H9 (cell line): ENCODE measurements at regions not wholly inside any gene's neighbourhood (a gene's known extent, or its start where the extent isn't known, plus 50 kb on each side); places are given as distances from the start of the nearest gene placed in this dataset.
"Not testable (repeated sequence)": the region's sequence is repeated elsewhere in the genome, so short reads cannot be mapped to it uniquely, and the experiment has no call there.

Source experiments
- DNase-seq: peaks from one replicate; pipeline ENCODE4 v3.0.0-alpha.2; 2017
- H2AFZ ChIP-seq: one replicate; pipeline ENCODE4 v1.6.1; 2013; ENCODE audit warnings: mild to moderate bottlenecking, low read length, control low read depth, moderate library complexity
- H2AK5ac ChIP-seq: 2 replicates; pipeline ENCODE4 v1.6.1; 2013; ENCODE audit warnings: low read length, control low read depth, mixed read lengths; ENCODE audit not compliant: insufficient read length
- H2BK120ac ChIP-seq: one replicate; pipeline ENCODE4 v1.6.1; 2013; ENCODE audit warnings: low read depth, mild to moderate bottlenecking, low read length, control low read depth, inconsistent platforms; ENCODE audit not compliant: poor library complexity, severe bottlenecking
- H2BK12ac ChIP-seq: 2 replicates; pipeline ENCODE4 v1.6.1; 2013; ENCODE audit warnings: low read length, control low read depth, mixed read lengths, low read depth; ENCODE audit not compliant: insufficient read length
- H2BK15ac ChIP-seq: 2 replicates; pipeline ENCODE4 v1.6.1; 2013; ENCODE audit warnings: low read depth, low read length, control low read depth
- H2BK20ac ChIP-seq: one replicate; pipeline ENCODE4 v1.6.1; 2013; ENCODE audit warnings: low read depth, mild to moderate bottlenecking, low read length, control low read depth, inconsistent platforms; ENCODE audit not compliant: poor library complexity, severe bottlenecking
- H2BK5ac ChIP-seq: 2 replicates; pipeline ENCODE4 v1.6.1; 2013; ENCODE audit warnings: low read length, control low read depth, mixed read lengths; ENCODE audit not compliant: insufficient read length
- H3K14ac ChIP-seq: 2 replicates; pipeline ENCODE4 v1.6.1; 2013; ENCODE audit warnings: low read length, control low read depth; ENCODE audit not compliant: insufficient read depth
- H3K18ac ChIP-seq: 2 replicates; pipeline ENCODE4 v1.6.1; 2013; ENCODE audit warnings: low read depth, mild to moderate bottlenecking, mixed read lengths, low read length, control low read depth; ENCODE audit not compliant: insufficient read length
- H3K23ac ChIP-seq: 2 replicates; pipeline ENCODE4 v1.6.1; 2013; ENCODE audit warnings: low read length, control low read depth, mixed read lengths, low read depth; ENCODE audit not compliant: insufficient read length
- H3K23me2 ChIP-seq: 2 replicates; pipeline ENCODE4 v1.6.1; 2013; ENCODE audit warnings: low read depth, mild to moderate bottlenecking, mixed read lengths, low read length, control low read depth; ENCODE audit not compliant: insufficient read length, poor library complexity, severe bottlenecking
- H3K27ac ChIP-seq: 2 replicates; pipeline ENCODE4 v1.5.1; 2013; ENCODE audit warnings: low read length, control low read depth, mixed read lengths, low read depth; ENCODE audit not compliant: insufficient read length
- H3K27me3 ChIP-seq: 2 replicates; pipeline ENCODE4 v1.6.1; 2013; ENCODE audit warnings: low read length, control low read depth, inconsistent platforms; ENCODE audit not compliant: insufficient read depth
- H3K4ac ChIP-seq: 2 replicates; pipeline ENCODE4 v1.6.1; 2013; ENCODE audit warnings: low read depth, mild to moderate bottlenecking, control low read depth, inconsistent platforms, low read length, moderate library complexity
- H3K4me1 ChIP-seq: 2 replicates; pipeline ENCODE4 v1.6.1; 2013; ENCODE audit warnings: low read length, control low read depth, inconsistent platforms; ENCODE audit not compliant: insufficient read depth
- H3K4me2 ChIP-seq: 2 replicates; pipeline ENCODE4 v1.6.1; 2013; ENCODE audit warnings: low read length, control low read depth, mixed read lengths; ENCODE audit not compliant: insufficient read length, insufficient read depth
- H3K56ac ChIP-seq: 2 replicates; pipeline ENCODE4 v1.6.1; 2013; ENCODE audit warnings: low read depth, mild to moderate bottlenecking, mixed read lengths, low read length, control low read depth; ENCODE audit not compliant: insufficient read length
- H3K79me1 ChIP-seq: 2 replicates; pipeline ENCODE4 v1.6.1; 2013; ENCODE audit warnings: low read depth, mild to moderate bottlenecking, moderate library complexity, low read length, control low read depth, inconsistent platforms; ENCODE audit not compliant: insufficient read depth, poor library complexity, severe bottlenecking
- H3K79me2 ChIP-seq: 2 replicates; pipeline ENCODE4 v1.6.1; 2013; ENCODE audit warnings: low read length, control low read depth, inconsistent platforms; ENCODE audit not compliant: insufficient read depth
- H3K9ac ChIP-seq: 2 replicates; pipeline ENCODE4 v1.6.1; 2013; ENCODE audit warnings: low read length, control low read depth, mixed read lengths; ENCODE audit not compliant: insufficient read length; ENCODE audit errors: extremely low read depth
- H3K9me3 ChIP-seq: one replicate; pipeline ENCODE4 v1.6.1; 2013; ENCODE audit warnings: low read depth, low read length, inconsistent platforms; ENCODE audit not compliant: control insufficient read depth
- H3T11ph ChIP-seq: one replicate; pipeline ENCODE4 v1.6.1; 2013; ENCODE audit warnings: mild to moderate bottlenecking, low read length, control low read depth, inconsistent platforms
- H4K20me1 ChIP-seq: one replicate; pipeline ENCODE4 v1.6.1; 2013; ENCODE audit not compliant: control insufficient read depth, insufficient read length, insufficient read depth
- H4K5ac ChIP-seq: 2 replicates; pipeline ENCODE4 v1.6.1; 2013; ENCODE audit warnings: low read depth, mild to moderate bottlenecking, mixed read lengths, low read length, control low read depth; ENCODE audit not compliant: insufficient read length
- H4K8ac ChIP-seq: replicated peaks from 2 replicates; pipeline ENCODE4 v1.6.1; 2013; ENCODE audit warnings: low read length, control low read depth, mixed read lengths, low read depth; ENCODE audit not compliant: insufficient read length
- H4K91ac ChIP-seq: 2 replicates; pipeline ENCODE4 v1.6.1; 2013; ENCODE audit warnings: low read depth, mild to moderate bottlenecking, moderate library complexity, mixed read lengths, low read length, control low read depth; ENCODE audit not compliant: insufficient read length
- H3K27ac Mint-ChIP-seq, 3 experiments: 2 replicates in 2 of 3; 3 replicates in 1 of 3; pipeline ENCODE4 v1.8.0; 2020 to 2021; ENCODE audit warnings: mixed read lengths in 3 of 3, mild to moderate bottlenecking in 1 of 3, moderate library complexity in 1 of 3
- H3K27me3 Mint-ChIP-seq: 2 replicates; pipeline ENCODE4 v1.8.0; 2021; ENCODE audit warnings: low read depth, mild to moderate bottlenecking, moderate library complexity, mixed read lengths
- H3K36me3 Mint-ChIP-seq, 3 experiments: 2 replicates in 2 of 3; 3 replicates in 1 of 3; pipeline ENCODE4 v1.8.0; 2020 to 2021; ENCODE audit warnings: low read depth in 3 of 3, mixed read lengths in 3 of 3; ENCODE audit not compliant: insufficient read depth in 1 of 3
- H3K4me1 Mint-ChIP-seq, 2 experiments: 2 replicates each; pipeline ENCODE4 v1.8.0; 2020; ENCODE audit warnings: mixed read lengths in 2 of 2
- H3K4me3 Mint-ChIP-seq, 2 experiments: 2 replicates in 1 of 2; 3 replicates in 1 of 2; pipeline ENCODE4 v1.8.0; 2020 to 2021; ENCODE audit warnings: mild to moderate bottlenecking in 2 of 2, mixed read lengths in 2 of 2, moderate library complexity in 1 of 2
- H3K9me3 Mint-ChIP-seq, 2 experiments: 2 replicates in 1 of 2; 3 replicates in 1 of 2; pipeline ENCODE4 v1.8.0; 2020; ENCODE audit warnings: mild to moderate bottlenecking in 2 of 2, mixed read lengths in 2 of 2, moderate library complexity in 1 of 2
- CTCF ChIP-seq: fragments of 200-600 bp; sonication (generic); conservative IDR thresholded peaks from 3 replicates; pipeline ENCODE4 v1.8.0; 2021; ENCODE audit warnings: antibody characterized with exemption, mild to moderate bottlenecking
- WGBS: extraction: QIAGEN DNeasy Blood & Tissue Kit; methylation state at CpG from one replicate; pipeline ENCODE4 v1.1.7; 2013; ENCODE audit warnings: missing lambda C conversion rate, low lambda C conversion rate, mixed read lengths; ENCODE audit not compliant: insufficient read length; ENCODE audit errors: extremely low coverage; 5-methylcytosine and 5-hydroxymethylcytosine counted together

GRCh38 chr20:43328697-43329096 lies 129.0 kb upstream of the SRSF6 start:
- Histone ChIP-seq H2BK15ac (no peak overlapping the region), H3K4me2 (no peak overlapping the region), H3K4ac (no peak overlapping the region), H2BK12ac (no peak overlapping the region), H4K5ac (no peak overlapping the region), H3K27ac (no peak overlapping the region), H3K9me3 (no peaks in the 10 kb centered on the region), H2AK5ac (no peak overlapping the region), H3K4me1 (no peaks in the 10 kb centered on the region), H2BK5ac (no peak overlapping the region), H2BK20ac (no peak overlapping the region), H3K56ac (no peak overlapping the region), H3K79me2 (no peaks in the 10 kb centered on the region), H3K18ac (no peak overlapping the region), H3T11ph (no peak overlapping the region), H4K20me1 (no peaks in the 10 kb centered on the region), H4K8ac (no peak overlapping the region), H3K27me3 (no peaks in the 10 kb centered on the region), H3K79me1 (no peaks in the 10 kb centered on the region), H2AFZ (no peak overlapping the region), H2BK120ac (no peak overlapping the region), H3K14ac (no peak overlapping the region), H3K23ac (no peak overlapping the region), H3K23me2 (no peaks in the 10 kb centered on the region), H3K9ac (no peak overlapping the region), H4K91ac (no peak overlapping the region)
- no peak for TF ChIP-seq CTCF
- no peak overlapping the region for H3K4me3 Mint-ChIP-seq
- peaks cover 2% of the 10 kb centered on the region in 3 experiments; a peak in 5 of 7 replicates for H3K36me3 Mint-ChIP-seq
- peaks cover 7% of the 10 kb centered on the region; the same call in 1 of the 2 replicates for H3K27me3 Mint-ChIP-seq
- WGBS: no CpG with 5 or more reads among the region's 1 CpG
- no peak for DNase-seq
- H3K4me1 Mint-ChIP-seq: peaks cover 5 to 9% of the 10 kb centered on the region in 2 experiments
- H3K27ac Mint-ChIP-seq: no peak overlapping the region
- H3K9me3 Mint-ChIP-seq: peaks cover 8 to 13% of the 10 kb centered on the region in 2 experiments

GRCh38 chr20:43327234-43327633 lies 130.5 kb upstream of the SRSF6 start:
- H3K23ac ChIP-seq: not testable (repeated sequence)

More at GRCh38 chr20:43327234-43327633, 130.5 kb upstream of the SRSF6 start:
- not testable (repeated sequence) for H3K79me2 ChIP-seq, H4K5ac ChIP-seq, H4K8ac ChIP-seq, H3K18ac ChIP-seq, H3K27ac Mint-ChIP-seq, H2AFZ ChIP-seq, H2BK20ac ChIP-seq, H3T11ph ChIP-seq, H3K4me1 ChIP-seq, H2AK5ac ChIP-seq, H3K9ac ChIP-seq, H3K36me3 Mint-ChIP-seq, H3K4me3 Mint-ChIP-seq, H4K20me1 ChIP-seq, H3K27me3 Mint-ChIP-seq, H3K4me2 ChIP-seq, H2BK15ac ChIP-seq, H3K56ac ChIP-seq, H3K27ac ChIP-seq, H3K23me2 ChIP-seq, H3K9me3 ChIP-seq, H4K91ac ChIP-seq, H2BK12ac ChIP-seq, DNase-seq, H2BK5ac ChIP-seq, H3K79me1 ChIP-seq, H3K14ac ChIP-seq, H2BK120ac ChIP-seq, H3K4ac ChIP-seq, H3K27me3 ChIP-seq, H3K9me3 Mint-ChIP-seq
- WGBS: no CpG with 5 or more reads among the region's 4 CpGs
- peaks cover 9 to 12% of the 10 kb centered on the region in 2 experiments for H3K4me1 Mint-ChIP-seq
